H9 (cell line): ENCODE measurements at regions not wholly inside any gene's neighbourhood (a gene's known extent, or its start where the extent isn't known, plus 50 kb on each side); places are given as distances from the start of the nearest gene placed in this dataset.

Experiments
- DNase-seq: peaks from one replicate; pipeline ENCODE4 v3.0.0-alpha.2; 2017
- H2AFZ ChIP-seq: one replicate; pipeline ENCODE4 v1.6.1; 2013; ENCODE audit warnings: mild to moderate bottlenecking, low read length, control low read depth, moderate library complexity
- H2AK5ac ChIP-seq: 2 replicates; pipeline ENCODE4 v1.6.1; 2013; ENCODE audit warnings: low read length, control low read depth, mixed read lengths; ENCODE audit not compliant: insufficient read length
- H2BK120ac ChIP-seq: one replicate; pipeline ENCODE4 v1.6.1; 2013; ENCODE audit warnings: low read depth, mild to moderate bottlenecking, low read length, control low read depth, inconsistent platforms; ENCODE audit not compliant: poor library complexity, severe bottlenecking
- H2BK12ac ChIP-seq: 2 replicates; pipeline ENCODE4 v1.6.1; 2013; ENCODE audit warnings: low read length, control low read depth, mixed read lengths, low read depth; ENCODE audit not compliant: insufficient read length
- H2BK15ac ChIP-seq: 2 replicates; pipeline ENCODE4 v1.6.1; 2013; ENCODE audit warnings: low read depth, low read length, control low read depth
- H2BK20ac ChIP-seq: one replicate; pipeline ENCODE4 v1.6.1; 2013; ENCODE audit warnings: low read depth, mild to moderate bottlenecking, low read length, control low read depth, inconsistent platforms; ENCODE audit not compliant: poor library complexity, severe bottlenecking
- H2BK5ac ChIP-seq: 2 replicates; pipeline ENCODE4 v1.6.1; 2013; ENCODE audit warnings: low read length, control low read depth, mixed read lengths; ENCODE audit not compliant: insufficient read length
- H3K14ac ChIP-seq: 2 replicates; pipeline ENCODE4 v1.6.1; 2013; ENCODE audit warnings: low read length, control low read depth; ENCODE audit not compliant: insufficient read depth
- H3K18ac ChIP-seq: 2 replicates; pipeline ENCODE4 v1.6.1; 2013; ENCODE audit warnings: low read depth, mild to moderate bottlenecking, mixed read lengths, low read length, control low read depth; ENCODE audit not compliant: insufficient read length
- H3K23ac ChIP-seq: 2 replicates; pipeline ENCODE4 v1.6.1; 2013; ENCODE audit warnings: low read length, control low read depth, mixed read lengths, low read depth; ENCODE audit not compliant: insufficient read length
- H3K23me2 ChIP-seq: 2 replicates; pipeline ENCODE4 v1.6.1; 2013; ENCODE audit warnings: low read depth, mild to moderate bottlenecking, mixed read lengths, low read length, control low read depth; ENCODE audit not compliant: insufficient read length, poor library complexity, severe bottlenecking
- H3K27ac ChIP-seq: 2 replicates; pipeline ENCODE4 v1.5.1; 2013; ENCODE audit warnings: low read length, control low read depth, mixed read lengths, low read depth; ENCODE audit not compliant: insufficient read length
- H3K27me3 ChIP-seq: 2 replicates; pipeline ENCODE4 v1.6.1; 2013; ENCODE audit warnings: low read length, control low read depth, inconsistent platforms; ENCODE audit not compliant: insufficient read depth
- H3K4ac ChIP-seq: 2 replicates; pipeline ENCODE4 v1.6.1; 2013; ENCODE audit warnings: low read depth, mild to moderate bottlenecking, control low read depth, inconsistent platforms, low read length, moderate library complexity
- H3K4me1 ChIP-seq: 2 replicates; pipeline ENCODE4 v1.6.1; 2013; ENCODE audit warnings: low read length, control low read depth, inconsistent platforms; ENCODE audit not compliant: insufficient read depth
- H3K4me2 ChIP-seq: 2 replicates; pipeline ENCODE4 v1.6.1; 2013; ENCODE audit warnings: low read length, control low read depth, mixed read lengths; ENCODE audit not compliant: insufficient read length, insufficient read depth
- H3K56ac ChIP-seq: 2 replicates; pipeline ENCODE4 v1.6.1; 2013; ENCODE audit warnings: low read depth, mild to moderate bottlenecking, mixed read lengths, low read length, control low read depth; ENCODE audit not compliant: insufficient read length
- H3K79me1 ChIP-seq: 2 replicates; pipeline ENCODE4 v1.6.1; 2013; ENCODE audit warnings: low read depth, mild to moderate bottlenecking, moderate library complexity, low read length, control low read depth, inconsistent platforms; ENCODE audit not compliant: insufficient read depth, poor library complexity, severe bottlenecking
- H3K79me2 ChIP-seq: 2 replicates; pipeline ENCODE4 v1.6.1; 2013; ENCODE audit warnings: low read length, control low read depth, inconsistent platforms; ENCODE audit not compliant: insufficient read depth
- H3K9ac ChIP-seq: 2 replicates; pipeline ENCODE4 v1.6.1; 2013; ENCODE audit warnings: low read length, control low read depth, mixed read lengths; ENCODE audit not compliant: insufficient read length; ENCODE audit errors: extremely low read depth
- H3K9me3 ChIP-seq: one replicate; pipeline ENCODE4 v1.6.1; 2013; ENCODE audit warnings: low read depth, low read length, inconsistent platforms; ENCODE audit not compliant: control insufficient read depth
- H3T11ph ChIP-seq: one replicate; pipeline ENCODE4 v1.6.1; 2013; ENCODE audit warnings: mild to moderate bottlenecking, low read length, control low read depth, inconsistent platforms
- H4K20me1 ChIP-seq: one replicate; pipeline ENCODE4 v1.6.1; 2013; ENCODE audit not compliant: control insufficient read depth, insufficient read length, insufficient read depth
- H4K5ac ChIP-seq: 2 replicates; pipeline ENCODE4 v1.6.1; 2013; ENCODE audit warnings: low read depth, mild to moderate bottlenecking, mixed read lengths, low read length, control low read depth; ENCODE audit not compliant: insufficient read length
- H4K8ac ChIP-seq: replicated peaks from 2 replicates; pipeline ENCODE4 v1.6.1; 2013; ENCODE audit warnings: low read length, control low read depth, mixed read lengths, low read depth; ENCODE audit not compliant: insufficient read length
- H4K91ac ChIP-seq: 2 replicates; pipeline ENCODE4 v1.6.1; 2013; ENCODE audit warnings: low read depth, mild to moderate bottlenecking, moderate library complexity, mixed read lengths, low read length, control low read depth; ENCODE audit not compliant: insufficient read length
- H3K27ac Mint-ChIP-seq, 3 experiments: 2 replicates in 2 of 3; 3 replicates in 1 of 3; pipeline ENCODE4 v1.8.0; 2020 to 2021; ENCODE audit warnings: mixed read lengths in 3 of 3, mild to moderate bottlenecking in 1 of 3, moderate library complexity in 1 of 3
- H3K27me3 Mint-ChIP-seq: 2 replicates; pipeline ENCODE4 v1.8.0; 2021; ENCODE audit warnings: low read depth, mild to moderate bottlenecking, moderate library complexity, mixed read lengths
- H3K36me3 Mint-ChIP-seq, 3 experiments: 2 replicates in 2 of 3; 3 replicates in 1 of 3; pipeline ENCODE4 v1.8.0; 2020 to 2021; ENCODE audit warnings: low read depth in 3 of 3, mixed read lengths in 3 of 3; ENCODE audit not compliant: insufficient read depth in 1 of 3
- H3K4me1 Mint-ChIP-seq, 2 experiments: 2 replicates each; pipeline ENCODE4 v1.8.0; 2020; ENCODE audit warnings: mixed read lengths in 2 of 2
- H3K4me3 Mint-ChIP-seq, 2 experiments: 2 replicates in 1 of 2; 3 replicates in 1 of 2; pipeline ENCODE4 v1.8.0; 2020 to 2021; ENCODE audit warnings: mild to moderate bottlenecking in 2 of 2, mixed read lengths in 2 of 2, moderate library complexity in 1 of 2
- H3K9me3 Mint-ChIP-seq, 2 experiments: 2 replicates in 1 of 2; 3 replicates in 1 of 2; pipeline ENCODE4 v1.8.0; 2020; ENCODE audit warnings: mild to moderate bottlenecking in 2 of 2, mixed read lengths in 2 of 2, moderate library complexity in 1 of 2
- WGBS: extraction: QIAGEN DNeasy Blood & Tissue Kit; methylation state at CpG from one replicate; pipeline ENCODE4 v1.1.7; 2013; ENCODE audit warnings: missing lambda C conversion rate, low lambda C conversion rate, mixed read lengths; ENCODE audit not compliant: insufficient read length; ENCODE audit errors: extremely low coverage; 5-methylcytosine and 5-hydroxymethylcytosine counted together
- TF ChIP-seq, protein P1 (sequence below): fragments of 200-600 bp; sonication (generic); conservative IDR thresholded peaks from 3 replicates; pipeline ENCODE4 v1.8.0; 2021; ENCODE audit warnings: antibody characterized with exemption, mild to moderate bottlenecking

DNA sequence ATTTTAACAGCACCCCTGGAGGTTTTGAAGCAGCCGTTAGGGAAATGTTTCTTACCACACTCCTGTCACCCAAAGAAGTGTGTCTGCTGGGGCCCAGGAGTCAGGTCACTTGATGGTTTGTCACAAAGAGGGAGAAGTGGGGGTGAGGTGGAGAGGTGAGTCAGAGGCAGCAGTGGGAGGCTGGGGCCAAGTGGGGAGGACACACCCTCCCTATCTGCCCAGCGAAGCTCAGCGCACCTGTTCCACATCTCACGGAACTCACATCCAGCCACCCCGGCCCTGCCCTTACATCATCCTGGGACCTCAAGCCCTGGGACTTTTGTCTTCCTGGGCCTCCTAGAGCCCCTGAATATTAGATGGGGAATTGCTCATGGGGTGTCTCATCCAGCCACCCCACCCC is 171.1 kb upstream of the SMIM23 start:
- H3K4ac ChIP-seq, result no peak overlapping the region
- no peak overlapping the region for H3K27ac Mint-ChIP-seq
- TF ChIP-seq, protein P1, sequence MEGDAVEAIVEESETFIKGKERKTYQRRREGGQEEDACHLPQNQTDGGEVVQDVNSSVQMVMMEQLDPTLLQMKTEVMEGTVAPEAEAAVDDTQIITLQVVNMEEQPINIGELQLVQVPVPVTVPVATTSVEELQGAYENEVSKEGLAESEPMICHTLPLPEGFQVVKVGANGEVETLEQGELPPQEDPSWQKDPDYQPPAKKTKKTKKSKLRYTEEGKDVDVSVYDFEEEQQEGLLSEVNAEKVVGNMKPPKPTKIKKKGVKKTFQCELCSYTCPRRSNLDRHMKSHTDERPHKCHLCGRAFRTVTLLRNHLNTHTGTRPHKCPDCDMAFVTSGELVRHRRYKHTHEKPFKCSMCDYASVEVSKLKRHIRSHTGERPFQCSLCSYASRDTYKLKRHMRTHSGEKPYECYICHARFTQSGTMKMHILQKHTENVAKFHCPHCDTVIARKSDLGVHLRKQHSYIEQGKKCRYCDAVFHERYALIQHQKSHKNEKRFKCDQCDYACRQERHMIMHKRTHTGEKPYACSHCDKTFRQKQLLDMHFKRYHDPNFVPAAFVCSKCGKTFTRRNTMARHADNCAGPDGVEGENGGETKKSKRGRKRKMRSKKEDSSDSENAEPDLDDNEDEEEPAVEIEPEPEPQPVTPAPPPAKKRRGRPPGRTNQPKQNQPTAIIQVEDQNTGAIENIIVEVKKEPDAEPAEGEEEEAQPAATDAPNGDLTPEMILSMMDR, result no peak
- no peak overlapping the region for H2BK15ac ChIP-seq
- H3K4me3 Mint-ChIP-seq, result no peak overlapping the region
- no peak overlapping the region for H2AFZ ChIP-seq
- no peak overlapping the region for H3K18ac ChIP-seq
- no peak overlapping the region for H4K91ac ChIP-seq
- no peak overlapping the region for H3K14ac ChIP-seq
- H2BK12ac ChIP-seq, result no peak overlapping the region
- no peaks in the 10 kb centered on the region for H3K79me1 ChIP-seq
- no peak overlapping the region for H3K4me2 ChIP-seq
- H3K23ac ChIP-seq, result no peak overlapping the region
- H4K8ac ChIP-seq, result no peak overlapping the region
- H3K4me1 ChIP-seq, result peaks cover 2% of the 10 kb centered on the region; the same call in 1 of the 2 replicates
- peaks cover 5% of the 10 kb centered on the region; the same call in 1 of the 2 replicates for H3K27me3 ChIP-seq
- no peaks in the 10 kb centered on the region for H3K23me2 ChIP-seq
- peaks cover 93% of the 10 kb centered on the region for H3K27me3 Mint-ChIP-seq
- H2BK120ac ChIP-seq, result no peak overlapping the region
- H3K4me1 Mint-ChIP-seq, result peaks cover 9 to 13% of the 10 kb centered on the region in 2 experiments
- H3K9me3 ChIP-seq, result no peaks in the 10 kb centered on the region
- H2BK20ac ChIP-seq, result no peak overlapping the region
- H3K9ac ChIP-seq, result no peak overlapping the region
- DNase-seq, result no peak
- H3K79me2 ChIP-seq, result no peaks in the 10 kb centered on the region
- H3K9me3 Mint-ChIP-seq, result peaks cover 0 to 4% of the 10 kb centered on the region in 2 experiments; a peak in 1 of 5 replicates
- WGBS, result no CpG with 5 or more reads among the region's 5 CpGs
- no peak overlapping the region for H2AK5ac ChIP-seq
- H3K56ac ChIP-seq, result no peak overlapping the region
- no peak overlapping the region for H3K27ac ChIP-seq
- no peak overlapping the region for H2BK5ac ChIP-seq
- no peaks in the 10 kb centered on the region; a peak in 1 of 7 replicates for H3K36me3 Mint-ChIP-seq
- no peak overlapping the region for H3T11ph ChIP-seq
- H4K5ac ChIP-seq, result no peak overlapping the region
- no peaks in the 10 kb centered on the region for H4K20me1 ChIP-seq
